Stimulated activated CD4-positive, alpha-beta T cell treated with anti-CD3 and anti-CD28 coated beads, Interleukin-1b, Interleukin-23, amount 100 ng/mL, for 4 hours (primary cell): ENCODE measurements at regions not wholly inside any gene's neighbourhood (a gene's known extent, or its start where the extent isn't known, plus 50 kb on each side); places are given as distances from the start of the nearest gene placed in this dataset.
"Not testable (repeated sequence)": the region's sequence is repeated elsewhere in the genome, so short reads cannot be mapped to it uniquely, and the experiment has no call there.

Source experiments
- DNase-seq, 2 donors: peaks; one replicate each; pipeline ENCODE4 v3.0.0-alpha.2; 2020; ENCODE audit warnings: low read depth in 2 of 2

GRCh38 chr2:212913640-212914306 is 237.6 kb downstream of the IKZF2 start:
- DNase-seq, result no peak

DNA sequence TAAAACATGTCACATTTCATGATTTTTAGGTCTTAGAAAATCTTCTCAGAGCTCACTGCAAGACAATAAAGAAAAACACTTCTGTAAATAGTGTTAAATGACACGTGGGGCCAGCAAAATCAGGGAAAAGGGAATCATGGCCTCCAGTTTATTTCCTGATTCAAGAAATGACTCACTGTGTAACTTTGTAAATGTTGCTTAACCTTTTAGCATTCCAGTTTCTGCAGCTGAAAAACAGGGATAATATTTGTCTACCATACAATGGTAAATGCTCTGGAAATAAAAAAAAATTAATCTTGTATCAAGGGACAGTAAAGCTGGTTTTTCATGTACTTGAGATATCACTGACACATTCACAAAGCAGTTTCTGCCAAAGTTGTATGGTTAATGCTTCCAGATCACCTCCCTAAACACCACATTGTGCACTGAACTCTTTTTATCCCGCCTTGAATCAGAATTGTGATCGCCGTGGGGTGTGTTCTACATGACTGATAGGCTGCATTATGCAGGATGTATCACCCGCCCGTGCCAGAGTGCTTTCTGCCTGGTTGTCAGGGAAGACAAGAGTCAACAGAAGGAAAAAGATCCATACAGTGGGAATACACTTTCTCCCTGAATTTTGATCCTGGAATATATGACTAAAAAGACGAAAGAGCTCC is 238.8 kb downstream of the IKZF2 start:
- DNase-seq, result no peak

DNA sequence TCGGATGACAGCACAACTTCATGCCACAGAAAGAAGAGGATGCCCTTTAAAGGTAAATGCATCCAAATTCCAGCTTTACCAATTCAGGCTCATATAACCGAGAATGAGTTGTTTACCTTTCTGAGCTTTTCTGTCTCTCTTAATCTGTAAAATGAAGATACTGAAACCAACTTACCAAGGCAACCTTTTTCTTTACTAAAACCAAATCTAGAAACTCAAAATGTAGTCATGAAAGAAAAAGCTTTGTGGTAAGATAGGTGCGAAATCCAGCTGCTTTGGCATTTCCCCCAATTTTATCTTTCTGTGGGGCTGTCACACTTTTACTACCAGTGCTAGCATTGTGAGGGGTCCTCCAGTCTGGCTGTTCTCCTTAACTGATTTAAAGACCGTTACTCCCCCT is 240.4 kb downstream of the IKZF2 start:
- no peak for DNase-seq

GRCh38 chr2:212908682-212909435 is 242.6 kb downstream of the IKZF2 start:
- DNase-seq, result no peak

DNA sequence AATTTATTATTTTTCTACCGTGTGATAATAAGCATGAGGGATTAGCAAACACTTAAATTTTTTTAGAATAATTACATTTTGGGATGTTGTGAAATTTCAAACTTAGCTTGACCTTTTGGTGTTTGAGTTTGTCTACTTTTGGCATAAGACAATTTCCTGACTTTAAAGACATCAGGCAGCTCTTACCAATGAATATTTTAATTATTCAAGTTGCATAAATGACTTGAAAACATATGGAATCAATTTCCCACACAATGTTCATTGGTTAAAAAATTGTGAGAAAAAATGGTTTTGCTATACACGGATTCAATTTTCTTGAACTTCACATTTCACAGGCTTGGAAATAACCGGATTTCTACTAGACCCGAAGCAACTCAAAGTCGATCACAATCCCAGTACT is 243.4 kb downstream of the IKZF2 start:
- no peak for DNase-seq

- no peak for DNase-seq
Measured at GRCh38 chr2:212906620-212907019, 244.8 kb downstream of the IKZF2 start.

- no peak for DNase-seq
Measured at GRCh38 chr2:212905640-212906201, 245.7 kb downstream of the IKZF2 start.

DNA sequence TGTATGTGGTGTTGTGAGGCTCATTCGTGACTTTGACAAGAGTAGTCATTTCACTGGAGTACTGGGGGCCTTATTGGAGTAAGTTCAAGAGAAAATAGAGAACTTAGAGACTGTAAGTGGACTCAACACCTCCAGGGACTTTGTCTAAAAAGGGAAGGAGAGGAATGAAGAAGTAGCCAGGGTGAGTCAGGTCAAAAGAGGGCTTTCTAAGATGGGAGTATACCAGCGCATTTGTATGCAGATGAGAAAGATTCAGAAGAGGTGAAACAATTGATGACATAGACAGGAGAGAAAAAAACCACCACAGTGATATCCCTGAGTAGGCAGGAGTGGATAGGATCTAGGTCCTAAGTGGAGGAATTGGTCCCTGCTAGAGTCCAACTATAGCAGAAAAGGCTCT is 246.8 kb downstream of the IKZF2 start:
- DNase-seq, result no peak

- DNase-seq, result no peak
Measured at GRCh38 chr2:212903413-212903812, 248.0 kb downstream of the IKZF2 start.

- no peak for DNase-seq
Measured at GRCh38 chr2:212902421-212902820, 249.0 kb downstream of the IKZF2 start.

DNA sequence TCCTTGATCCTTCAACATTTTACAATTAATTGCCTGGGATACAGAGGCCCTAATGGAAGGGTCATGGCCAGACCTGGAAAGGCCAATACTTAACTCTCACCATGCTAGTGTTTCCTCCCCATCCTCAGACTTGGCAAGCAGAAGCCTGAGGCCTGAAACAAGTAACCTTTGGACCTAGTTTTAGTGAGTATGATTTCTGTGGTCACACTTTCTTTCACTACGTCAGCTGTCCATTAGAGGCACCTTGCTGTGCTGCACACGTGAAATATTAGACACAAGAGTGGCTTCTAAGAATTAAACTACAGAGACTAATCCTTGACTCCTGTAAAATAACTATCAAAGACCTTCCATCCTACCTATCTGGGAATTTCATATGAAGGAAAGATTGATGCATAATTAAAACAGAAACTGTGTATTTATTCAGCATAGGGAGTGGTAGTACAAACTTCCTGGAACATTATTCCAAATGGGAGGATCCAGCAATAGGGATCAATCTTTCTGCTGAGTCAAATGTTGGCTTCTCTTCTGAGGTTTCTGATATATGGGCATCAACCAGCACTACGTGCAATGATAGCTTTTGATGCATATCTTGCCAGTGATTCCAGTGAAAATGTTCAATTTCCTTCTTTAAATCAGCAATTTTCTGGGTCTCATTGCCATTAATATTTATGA is 249.7 kb downstream of the IKZF2 start:
- DNase-seq, result no peak

DNA sequence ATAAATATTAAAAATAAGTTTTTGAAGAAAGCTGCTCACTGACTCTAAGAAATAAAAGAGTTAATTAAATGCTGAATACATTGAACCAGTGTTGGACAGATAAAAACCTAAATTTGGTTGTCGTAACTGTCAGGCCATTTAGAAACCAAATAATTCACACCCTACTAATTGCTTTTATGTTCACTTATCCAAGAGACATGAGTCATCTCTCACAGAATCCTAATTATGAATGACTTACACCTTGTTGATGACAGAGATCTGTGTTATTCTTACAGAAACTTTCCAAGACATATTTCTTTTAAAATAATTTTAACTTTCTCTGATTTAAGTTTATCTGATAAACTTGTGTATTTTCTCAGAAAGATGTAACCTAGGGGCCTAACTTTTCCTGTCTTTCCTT is 250.7 kb downstream of the IKZF2 start:
- no peak for DNase-seq

- DNase-seq, result no peak
Measured at GRCh38 chr2:212898011-212898410, 253.4 kb downstream of the IKZF2 start.

DNA sequence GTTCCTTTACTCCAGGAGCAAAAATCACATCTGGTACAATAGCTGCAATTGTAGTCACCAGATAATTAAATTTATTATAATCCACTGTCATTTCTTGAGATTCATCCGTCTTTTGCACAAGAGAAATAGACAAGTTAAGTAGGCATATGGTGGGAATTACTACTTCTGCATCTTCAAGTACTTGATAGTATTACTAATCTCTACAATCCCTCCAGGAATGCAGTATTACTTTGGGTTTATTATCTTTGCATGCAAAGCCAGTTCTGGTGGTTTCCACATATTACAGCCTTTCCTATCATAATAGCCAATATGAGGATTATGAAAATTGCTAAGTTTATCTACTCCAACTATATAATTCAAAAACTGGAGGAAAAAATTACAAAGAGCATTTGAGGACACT is 254.1 kb downstream of the IKZF2 start:
- no peak for DNase-seq

DNA sequence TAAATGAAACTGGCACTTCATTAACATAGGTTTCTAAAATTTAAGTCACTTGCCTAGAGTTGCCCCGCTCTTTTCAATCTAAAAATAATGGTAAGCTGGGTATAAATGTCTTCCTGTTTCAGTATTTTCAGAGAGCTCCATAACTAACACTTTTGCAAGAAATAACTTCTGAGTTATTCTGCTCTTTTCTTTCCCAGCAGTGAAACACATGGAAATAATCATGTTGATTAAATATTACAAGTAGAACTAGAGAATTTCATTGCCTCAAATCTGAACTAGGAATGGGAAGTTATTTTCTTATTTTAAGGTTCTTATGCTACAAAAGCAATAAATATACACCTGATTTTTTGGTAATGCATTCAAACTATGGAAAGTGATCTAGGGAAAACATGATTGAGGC is 257.4 kb downstream of the IKZF2 start:
- no peak for DNase-seq

DNA sequence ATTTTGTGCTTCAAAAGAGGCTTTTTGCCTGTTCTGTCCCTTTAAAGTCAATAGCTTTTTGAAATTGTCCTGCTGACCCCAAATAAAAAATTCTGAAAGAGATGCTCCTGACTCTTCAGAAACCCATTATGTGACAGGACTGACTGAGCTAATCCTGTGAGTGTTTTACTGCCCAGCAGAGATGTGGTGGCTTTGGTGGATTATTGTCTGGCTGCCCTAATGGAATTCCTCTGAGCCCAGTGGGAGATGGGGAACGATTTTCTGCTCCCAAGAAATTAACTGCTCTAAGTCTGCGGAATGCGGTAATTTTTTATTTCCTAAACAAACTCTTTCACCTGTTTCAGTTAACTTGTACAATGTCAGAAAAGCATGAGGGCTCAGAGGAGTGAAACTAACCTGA is 258.2 kb downstream of the IKZF2 start:
- DNase-seq, result no peak

GRCh38 chr2:212892193-212892592 is 259.2 kb downstream of the IKZF2 start:
- no peak for DNase-seq

DNA sequence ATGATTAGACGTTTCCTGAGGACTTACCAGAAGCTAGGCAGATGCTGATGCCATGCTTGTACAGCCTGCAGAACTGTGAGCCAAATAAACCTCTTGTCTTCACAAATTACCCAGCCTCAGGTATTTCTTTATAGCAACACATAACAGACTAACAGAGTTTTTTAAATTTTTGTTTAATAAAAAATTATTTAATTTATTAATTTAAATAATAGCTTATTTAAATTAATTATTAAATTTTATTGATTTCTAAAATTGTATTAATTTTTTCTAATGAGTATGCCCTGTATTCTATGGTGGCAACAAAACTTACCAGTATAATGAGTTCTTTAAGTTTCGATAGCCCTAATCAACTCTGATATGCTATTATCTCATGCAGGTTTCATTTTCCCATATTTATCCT is 259.8 kb downstream of the IKZF2 start:
- DNase-seq, result no peak

DNA sequence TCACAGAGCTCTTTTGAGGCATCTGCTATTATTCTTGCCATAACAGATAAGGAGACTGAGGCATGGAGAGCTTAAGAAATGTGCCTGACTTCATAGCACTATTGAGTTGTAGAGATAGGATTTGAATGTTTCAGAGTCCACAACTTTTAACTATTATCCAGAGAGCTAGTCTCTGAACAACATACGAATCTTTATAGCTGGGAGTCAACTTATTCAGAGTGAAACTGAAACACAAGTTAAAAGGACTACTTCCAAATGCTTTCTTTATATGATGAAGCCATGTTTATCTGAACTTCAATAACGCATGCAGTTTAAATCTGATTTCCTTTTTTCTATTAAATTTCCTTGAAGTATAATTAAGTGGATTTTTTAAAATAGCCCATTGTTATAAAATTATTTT is 268.8 kb downstream of the IKZF2 start:
- no peak for DNase-seq

GRCh38 chr2:212876556-212876955 is 274.9 kb downstream of the IKZF2 start:
- DNase-seq, result not testable (repeated sequence)

GRCh38 chr2:212875950-212876349 is 275.5 kb downstream of the IKZF2 start:
- DNase-seq, result not testable (repeated sequence)

- DNase-seq, result no peak
Measured at GRCh38 chr2:212873256-212873655, 278.2 kb downstream of the IKZF2 start.
